ENCODE measurements at regions not wholly inside any gene's neighbourhood (a gene's known extent, or its start where the extent isn't known, plus 50 kb on each side); places are given as distances from the start of the nearest gene placed in this dataset.

GRCh38 chr14:36020120-36021029, 156.1 kb downstream of the PTCSC3 start:
- no peak for DNase-seq
- H3K4me3 ChIP-seq (ENCODE audit: low read length in 2 of 2): no peak overlapping the region
- H3K36me3 Mint-ChIP-seq: no peaks in the 10 kb centered on the region
- H3K4me3 Mint-ChIP-seq: no peak overlapping the region
- intact Hi-C loops (cut with micrococcal nuclease): no loop called here
- no peaks in the 10 kb centered on the region for H3K9me3 ChIP-seq (ENCODE audit: control insufficient read depth in 1 of 2, low read length in 2 of 2)
- ChIA-PET CTCF (ENCODE audit: partially characterized antibody) (no interaction called here), POLR2A (ENCODE audit: partially characterized antibody) (no interaction called here)
- no peaks in the 10 kb centered on the region for H3K36me3 ChIP-seq (ENCODE audit: insufficient read depth, low read length)
- no peaks in the 10 kb centered on the region for H3K4me1 ChIP-seq (ENCODE audit: insufficient read depth, low read length)
- no peak overlapping the region for H3K27ac ChIP-seq (ENCODE audit: low read depth, low read length)
- no peak overlapping the region for H3K27ac Mint-ChIP-seq
- H3K27me3 ChIP-seq (ENCODE audit: insufficient read depth, low read length): no peaks in the 10 kb centered on the region
- H3K4me1 Mint-ChIP-seq: peaks cover 0 to 4% (median 2%) of the 10 kb centered on the region in 4 donors
- H3K27me3 Mint-ChIP-seq: no peaks in the 10 kb centered on the region
- no peaks in the 10 kb centered on the region for H3K9me3 Mint-ChIP-seq

GRCh38 chr14:36019126-36019525, 157.4 kb downstream of the PTCSC3 start:
- peak in 1 of 5 donors; percentile 2 for DNase-seq
- Mint-ChIP-seq H3K27ac (peak overlapping the region in 3 of 7 donors; percentile 0 to 30 (median 29)), H3K9me3 (no peaks in the 10 kb centered on the region), H3K27me3 (no peaks in the 10 kb centered on the region), H3K4me3 (peak overlapping the region in 1 of 8 donors; percentile 17), H3K4me1 (peaks cover 0 to 4% (median 2%) of the 10 kb centered on the region in 4 donors), H3K36me3 (no peaks in the 10 kb centered on the region)
- POLR2A ChIA-PET (ENCODE audit: partially characterized antibody): no interaction called here
- Histone ChIP-seq H3K4me1 (ENCODE audit: insufficient read depth, low read length) (no peaks in the 10 kb centered on the region), H3K36me3 (ENCODE audit: insufficient read depth, low read length) (no peaks in the 10 kb centered on the region), H3K9me3 (ENCODE audit: control insufficient read depth in 1 of 2, low read length in 2 of 2) (no peaks in the 10 kb centered on the region), H3K27me3 (ENCODE audit: insufficient read depth, low read length) (no peaks in the 10 kb centered on the region), H3K4me3 (ENCODE audit: low read length in 2 of 2) (no peak overlapping the region), H3K27ac (ENCODE audit: low read depth, low read length) (no peak overlapping the region)
- CTCF ChIA-PET (ENCODE audit: partially characterized antibody): interaction anchor here (0.7 kb wide), 1 partner anchor 15 kb away, joined by 3 read pairs; no protein-coding TSS in a partner anchor
- intact Hi-C loops (cut with micrococcal nuclease): no loop called here

GRCh38 chr14:36014236-36014635, 162.3 kb downstream of the PTCSC3 start:
- no peaks in the 10 kb centered on the region for H3K9me3 ChIP-seq (ENCODE audit: control insufficient read depth in 1 of 2, low read length in 2 of 2)
- no peak overlapping the region for H3K4me3 ChIP-seq (ENCODE audit: low read length in 2 of 2)
- no peak for DNase-seq
- Mint-ChIP-seq H3K27ac (no peak overlapping the region), H3K27me3 (peaks cover 2 to 3% of the 10 kb centered on the region in 2 donors), H3K4me1 (peaks cover 0 to 3% (median 0%) of the 10 kb centered on the region in 4 donors), H3K9me3 (no peaks in the 10 kb centered on the region), H3K36me3 (no peaks in the 10 kb centered on the region), H3K4me3 (no peak overlapping the region)
- no peaks in the 10 kb centered on the region for H3K4me1 ChIP-seq (ENCODE audit: insufficient read depth, low read length)
- POLR2A ChIA-PET (ENCODE audit: partially characterized antibody): no interaction called here
- intact Hi-C loops (cut with micrococcal nuclease): no loop called here
- CTCF ChIA-PET (ENCODE audit: partially characterized antibody): no interaction called here
- no peaks in the 10 kb centered on the region for H3K27me3 ChIP-seq (ENCODE audit: insufficient read depth, low read length)
- no peak overlapping the region for H3K27ac ChIP-seq (ENCODE audit: low read depth, low read length)
- H3K36me3 ChIP-seq (ENCODE audit: insufficient read depth, low read length): no peaks in the 10 kb centered on the region

- no peaks in the 10 kb centered on the region for H3K36me3 ChIP-seq (ENCODE audit: insufficient read depth, low read length)
- H3K27ac ChIP-seq (ENCODE audit: low read depth, low read length): no peak overlapping the region
- POLR2A ChIA-PET (ENCODE audit: partially characterized antibody): no interaction called here
- no peaks in the 10 kb centered on the region for H3K9me3 Mint-ChIP-seq
- H3K36me3 Mint-ChIP-seq: no peaks in the 10 kb centered on the region
- H3K4me3 ChIP-seq (ENCODE audit: low read length in 2 of 2): no peak overlapping the region
- DNase-seq: no peak
- H3K4me3 Mint-ChIP-seq: no peak overlapping the region
- H3K27ac Mint-ChIP-seq: no peak overlapping the region
- CTCF ChIA-PET (ENCODE audit: partially characterized antibody): no interaction called here
- H3K4me1 Mint-ChIP-seq: no peaks in the 10 kb centered on the region
- H3K9me3 ChIP-seq (ENCODE audit: control insufficient read depth in 1 of 2, low read length in 2 of 2): no peaks in the 10 kb centered on the region
- intact Hi-C loops (cut with micrococcal nuclease): no loop called here
- H3K27me3 ChIP-seq (ENCODE audit: insufficient read depth, low read length): no peaks in the 10 kb centered on the region
- peaks cover 2 to 3% of the 10 kb centered on the region in 2 donors for H3K27me3 Mint-ChIP-seq
- H3K4me1 ChIP-seq (ENCODE audit: insufficient read depth, low read length): no peaks in the 10 kb centered on the region
These were observed 163.0 kb downstream of the PTCSC3 start for GRCh38 chr14:36013483-36013882.

GRCh38 chr14:36012621-36013020, 163.9 kb downstream of the PTCSC3 start:
- Histone ChIP-seq H3K4me1 (ENCODE audit: insufficient read depth, low read length) (no peaks in the 10 kb centered on the region), H3K27me3 (ENCODE audit: insufficient read depth, low read length) (no peaks in the 10 kb centered on the region), H3K36me3 (ENCODE audit: insufficient read depth, low read length) (no peaks in the 10 kb centered on the region), H3K9me3 (ENCODE audit: control insufficient read depth in 1 of 2, low read length in 2 of 2) (no peaks in the 10 kb centered on the region), H3K27ac (ENCODE audit: low read depth, low read length) (no peak overlapping the region), H3K4me3 (ENCODE audit: low read length in 2 of 2) (no peak overlapping the region)
- intact Hi-C loops (cut with micrococcal nuclease): no loop called here
- DNase-seq: no peak
- Mint-ChIP-seq H3K36me3 (no peaks in the 10 kb centered on the region), H3K27ac (no peak overlapping the region), H3K27me3 (peaks cover 2 to 3% of the 10 kb centered on the region in 2 donors), H3K9me3 (no peaks in the 10 kb centered on the region), H3K4me1 (no peaks in the 10 kb centered on the region), H3K4me3 (no peak overlapping the region)
- POLR2A ChIA-PET (ENCODE audit: partially characterized antibody): no interaction called here
- CTCF ChIA-PET (ENCODE audit: partially characterized antibody): no interaction called here

DNA sequence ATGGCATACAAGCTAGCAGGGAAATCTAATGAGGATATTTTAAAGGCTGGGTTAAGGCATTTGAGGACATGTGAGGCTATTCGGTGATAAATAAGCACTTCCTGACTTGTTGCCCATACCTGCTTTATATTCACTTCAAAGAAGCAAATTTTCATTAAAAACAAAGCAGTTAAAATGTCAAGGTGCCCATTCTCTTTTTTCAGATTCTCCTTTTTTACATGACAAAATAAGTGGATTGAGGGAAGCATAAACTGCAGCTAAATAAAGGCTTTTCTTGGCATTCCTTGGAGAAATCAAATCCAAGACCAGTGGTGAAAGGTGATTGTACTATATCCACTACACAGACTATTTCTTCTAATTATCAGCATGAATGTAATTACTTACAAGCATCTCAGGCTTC, 166.9 kb downstream of the PTCSC3 start:
- CTCF ChIA-PET (ENCODE audit: partially characterized antibody): no interaction called here
- Mint-ChIP-seq H3K27me3 (peaks cover 3 to 4% of the 10 kb centered on the region in 2 donors), H3K4me3 (no peak overlapping the region), H3K27ac (no peak overlapping the region), H3K9me3 (no peaks in the 10 kb centered on the region), H3K36me3 (no peaks in the 10 kb centered on the region), H3K4me1 (no peaks in the 10 kb centered on the region)
- intact Hi-C loops (cut with micrococcal nuclease): no loop called here
- Histone ChIP-seq H3K4me3 (ENCODE audit: low read length in 2 of 2) (no peak overlapping the region), H3K36me3 (ENCODE audit: insufficient read depth, low read length) (no peaks in the 10 kb centered on the region), H3K9me3 (ENCODE audit: control insufficient read depth in 1 of 2, low read length in 2 of 2) (no peaks in the 10 kb centered on the region), H3K27me3 (ENCODE audit: insufficient read depth, low read length) (no peaks in the 10 kb centered on the region), H3K27ac (ENCODE audit: low read depth, low read length) (no peak overlapping the region), H3K4me1 (ENCODE audit: insufficient read depth, low read length) (no peaks in the 10 kb centered on the region)
- no peak for DNase-seq
- POLR2A ChIA-PET (ENCODE audit: partially characterized antibody): no interaction called here

- CTCF ChIA-PET (ENCODE audit: partially characterized antibody): no interaction called here
- Mint-ChIP-seq H3K4me1 (no peaks in the 10 kb centered on the region), H3K27ac (no peak overlapping the region), H3K9me3 (no peaks in the 10 kb centered on the region), H3K36me3 (no peaks in the 10 kb centered on the region), H3K27me3 (peaks cover 0 to 2% of the 10 kb centered on the region in 2 donors), H3K4me3 (no peak overlapping the region)
- Histone ChIP-seq H3K27me3 (ENCODE audit: insufficient read depth, low read length) (no peaks in the 10 kb centered on the region), H3K27ac (ENCODE audit: low read depth, low read length) (no peak overlapping the region), H3K4me1 (ENCODE audit: insufficient read depth, low read length) (no peaks in the 10 kb centered on the region), H3K4me3 (ENCODE audit: low read length in 2 of 2) (no peak overlapping the region), H3K9me3 (ENCODE audit: control insufficient read depth in 1 of 2, low read length in 2 of 2) (no peaks in the 10 kb centered on the region), H3K36me3 (ENCODE audit: insufficient read depth, low read length) (no peaks in the 10 kb centered on the region)
- POLR2A ChIA-PET (ENCODE audit: partially characterized antibody): no interaction called here
- intact Hi-C loops (cut with micrococcal nuclease): no loop called here
- no peak for DNase-seq
These were observed 169.9 kb downstream of the PTCSC3 start for GRCh38 chr14:36006623-36007022.

Data from CD4-positive, alpha-beta memory T cell (primary cell).